Endodermal cell (in vitro differentiated cells): ENCODE measurements at regions not wholly inside any gene's neighbourhood (a gene's known extent, or its start where the extent isn't known, plus 50 kb on each side); places are given as distances from the start of the nearest gene placed in this dataset.
"Not testable (repeated sequence)": the region's sequence is repeated elsewhere in the genome, so short reads cannot be mapped to it uniquely, and the experiment has no call there.

Experiments used
- DNase-seq: peaks from one replicate; pipeline ENCODE4 v3.0.0-alpha.2; 2017
- H3K27ac ChIP-seq: 2 replicates; pipeline ENCODE4 v1.5.1; 2013; ENCODE audit warnings: mild to moderate bottlenecking, low read depth, low read length, moderate library complexity
- H3K27me3 ChIP-seq: 2 replicates; pipeline ENCODE4 v1.6.1; 2013; ENCODE audit warnings: mild to moderate bottlenecking, low read length, moderate library complexity; ENCODE audit not compliant: insufficient read depth, control insufficient read depth, poor library complexity, severe bottlenecking
- H3K36me3 ChIP-seq: 2 replicates; pipeline ENCODE4 v1.7.0; 2013; ENCODE audit warnings: mild to moderate bottlenecking, low read length, moderate library complexity; ENCODE audit not compliant: control insufficient read depth, insufficient read depth
- H3K4me1 ChIP-seq: one replicate; pipeline ENCODE4 v1.7.0; 2013; ENCODE audit warnings: low read length; ENCODE audit not compliant: control insufficient read depth, insufficient read depth
- H3K4me3 ChIP-seq: 2 replicates; pipeline ENCODE4 v1.5.1; 2013; ENCODE audit warnings: mild to moderate bottlenecking, low read length, moderate library complexity
- H3K9ac ChIP-seq: 2 replicates; pipeline ENCODE4 v1.6.1; 2013; ENCODE audit warnings: mild to moderate bottlenecking, low read length, moderate library complexity; ENCODE audit not compliant: poor library complexity, severe bottlenecking; ENCODE audit errors: extremely low read depth
- H3K9me3 ChIP-seq: 2 replicates; pipeline ENCODE4 v1.6.1; 2013; ENCODE audit warnings: mild to moderate bottlenecking, low read length, moderate library complexity; ENCODE audit not compliant: control insufficient read depth
- H3K27ac Mint-ChIP-seq: 2 replicates; pipeline ENCODE4 v1.8.0; 2020; ENCODE audit warnings: mixed read lengths
- H3K27me3 Mint-ChIP-seq: 2 replicates; pipeline ENCODE4 v1.8.0; 2021; ENCODE audit warnings: mild to moderate bottlenecking, mixed read lengths; ENCODE audit not compliant: insufficient read depth
- H3K36me3 Mint-ChIP-seq: 2 replicates; pipeline ENCODE4 v1.8.0; 2020; ENCODE audit warnings: low read depth, mixed read lengths
- H3K4me1 Mint-ChIP-seq: 2 replicates; pipeline ENCODE4 v1.8.0; 2020; ENCODE audit warnings: mixed read lengths
- H3K4me3 Mint-ChIP-seq: 2 replicates; pipeline ENCODE4 v1.8.0; 2020; ENCODE audit warnings: mild to moderate bottlenecking, moderate library complexity, mixed read lengths
- H3K9me3 Mint-ChIP-seq: 2 replicates; pipeline ENCODE4 v1.8.0; 2020; ENCODE audit warnings: mild to moderate bottlenecking, mixed read lengths
- CTCF ChIP-seq: fragments of 200-600 bp; sonication (generic); conservative IDR thresholded peaks from 2 replicates; pipeline ENCODE4 v1.5.0; 2021; ENCODE audit warnings: antibody characterized with exemption, mild to moderate bottlenecking
- WGBS, 2 experiments: methylation state at CpG; one replicate each; pipeline versions ENCODE4 v1.1.5 to v1.1.7; 2013; ENCODE audit warnings: missing lambda C conversion rate in 2 of 2, mixed read lengths in 1 of 2; ENCODE audit not compliant: insufficient coverage in 1 of 2, insufficient read length in 1 of 2; 5-methylcytosine and 5-hydroxymethylcytosine counted together

- DNase-seq, H3K9ac ChIP-seq, H3K27me3 ChIP-seq, H3K4me1 Mint-ChIP-seq, H3K9me3 ChIP-seq, H3K27ac ChIP-seq, H3K4me3 Mint-ChIP-seq, H3K27ac Mint-ChIP-seq, H3K36me3 Mint-ChIP-seq, H3K27me3 Mint-ChIP-seq, H3K4me1 ChIP-seq, H3K36me3 ChIP-seq, H3K4me3 ChIP-seq: not testable (repeated sequence)
- H3K9me3 Mint-ChIP-seq, result peaks cover 91% of the 10 kb centered on the region
- 0 to 23% methylated on average over 1 of the region's 1 CpG for WGBS, 2 experiments
Observed at GRCh38 chr14:105923520-105924191, 397.3 kb downstream of the TMEM121 start.

- Mint-ChIP-seq H3K36me3 (no peaks in the 10 kb centered on the region), H3K9me3 (peaks cover 91% of the 10 kb centered on the region), H3K4me1 (no peaks in the 10 kb centered on the region), H3K27me3 (no peaks in the 10 kb centered on the region), H3K27ac (no peak overlapping the region), H3K4me3 (no peak overlapping the region)
- Histone ChIP-seq H3K4me1 (no peaks in the 10 kb centered on the region), H3K4me3 (no peak overlapping the region), H3K27ac (no peak overlapping the region), H3K36me3 (no peaks in the 10 kb centered on the region), H3K27me3 (no peaks in the 10 kb centered on the region), H3K9me3 (peaks cover 4% of the 10 kb centered on the region), H3K9ac (no peak overlapping the region)
- TF ChIP-seq CTCF, result no peak
- DNase-seq, result no peak
- WGBS, 2 experiments, result 72 to 87% methylated on average over 8 to 13 of the region's 13 CpGs
Observed at GRCh38 chr14:105924951-105925591, 398.7 kb downstream of the TMEM121 start.

- peaks cover 11% of the 10 kb centered on the region for H3K9me3 ChIP-seq
- Mint-ChIP-seq H3K27me3 (no peaks in the 10 kb centered on the region), H3K4me3 (no peak overlapping the region), H3K4me1 (no peaks in the 10 kb centered on the region), H3K9me3 (peaks cover 91% of the 10 kb centered on the region), H3K36me3 (peaks cover 3% of the 10 kb centered on the region), H3K27ac (no peak overlapping the region)
- DNase-seq, result no peak
- H3K9ac ChIP-seq, result no peak overlapping the region
- H3K4me3 ChIP-seq, result no peak overlapping the region
- H3K27me3 ChIP-seq, result no peaks in the 10 kb centered on the region
- no peaks in the 10 kb centered on the region for H3K4me1 ChIP-seq
- 76 to 83% methylated on average over 6 to 18 of the region's 18 CpGs for WGBS, 2 experiments
- H3K36me3 ChIP-seq, result no peaks in the 10 kb centered on the region
- H3K27ac ChIP-seq, result no peak overlapping the region
- no peak for TF ChIP-seq CTCF
Observed at GRCh38 chr14:105925615-105926372, 399.4 kb downstream of the TMEM121 start.
